ENCODE measurements at regions not wholly inside any gene's neighbourhood (a gene's known extent, or its start where the extent isn't known, plus 50 kb on each side); places are given as distances from the start of the nearest gene placed in this dataset.
"Not testable (repeated sequence)": the region's sequence is repeated elsewhere in the genome, so short reads cannot be mapped to it uniquely, and the experiment has no call there.

- DNase-seq (ENCODE audit: extremely low read depth in 1 of 11, low read depth in 9 of 11, low spot score in 4 of 11), result no peak
Measured at GRCh38 chr2:142722569-142722968, 154.9 kb upstream of the KYNU start.

DNA sequence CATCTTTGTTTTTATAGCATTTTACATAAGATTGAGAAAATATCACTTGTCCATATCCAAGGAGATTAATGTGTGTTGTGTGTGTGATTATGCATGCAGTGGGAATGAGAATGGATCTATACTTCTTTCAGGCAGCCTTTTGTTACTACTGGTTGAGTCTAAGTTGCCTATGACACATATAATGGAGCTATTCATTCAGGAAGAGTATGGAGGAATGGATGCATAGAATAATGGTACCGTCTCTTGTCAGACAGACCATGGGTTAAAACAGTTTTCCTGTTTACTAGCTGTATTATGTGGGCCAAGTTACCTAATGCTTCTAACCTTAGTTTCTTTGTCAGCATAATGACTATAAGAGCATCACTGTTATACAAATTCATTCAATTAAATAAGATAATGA lies 155.4 kb upstream of the KYNU start:
- no peak for DNase-seq (ENCODE audit: extremely low read depth in 1 of 11, low read depth in 9 of 11, low spot score in 4 of 11)

DNA sequence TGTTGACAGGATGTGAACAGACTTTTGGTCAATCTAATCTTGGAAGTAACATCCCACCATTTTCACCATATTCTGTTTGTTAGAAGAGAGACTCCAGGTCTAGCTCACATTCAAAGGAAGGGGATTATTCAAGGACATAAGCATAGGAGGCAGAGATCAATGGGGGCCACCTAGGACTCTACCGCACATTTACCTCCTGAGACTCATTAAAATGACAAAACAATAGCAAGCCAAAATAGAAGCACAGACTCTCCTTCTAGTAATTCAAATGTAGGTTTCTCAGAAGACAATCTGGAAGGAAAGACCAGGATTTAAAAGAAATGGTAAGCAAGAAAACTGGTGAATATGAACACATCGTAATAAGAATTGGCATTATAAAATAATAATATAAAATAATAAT lies 156.4 kb upstream of the KYNU start:
- DNase-seq (ENCODE audit: extremely low read depth in 1 of 11, low read depth in 9 of 11, low spot score in 4 of 11), result no peak

GRCh38 chr2:142718576-142719155 lies 158.8 kb upstream of the KYNU start:
- DNase-seq (ENCODE audit: extremely low read depth in 1 of 11, low read depth in 9 of 11, low spot score in 4 of 11), result no peak

DNA sequence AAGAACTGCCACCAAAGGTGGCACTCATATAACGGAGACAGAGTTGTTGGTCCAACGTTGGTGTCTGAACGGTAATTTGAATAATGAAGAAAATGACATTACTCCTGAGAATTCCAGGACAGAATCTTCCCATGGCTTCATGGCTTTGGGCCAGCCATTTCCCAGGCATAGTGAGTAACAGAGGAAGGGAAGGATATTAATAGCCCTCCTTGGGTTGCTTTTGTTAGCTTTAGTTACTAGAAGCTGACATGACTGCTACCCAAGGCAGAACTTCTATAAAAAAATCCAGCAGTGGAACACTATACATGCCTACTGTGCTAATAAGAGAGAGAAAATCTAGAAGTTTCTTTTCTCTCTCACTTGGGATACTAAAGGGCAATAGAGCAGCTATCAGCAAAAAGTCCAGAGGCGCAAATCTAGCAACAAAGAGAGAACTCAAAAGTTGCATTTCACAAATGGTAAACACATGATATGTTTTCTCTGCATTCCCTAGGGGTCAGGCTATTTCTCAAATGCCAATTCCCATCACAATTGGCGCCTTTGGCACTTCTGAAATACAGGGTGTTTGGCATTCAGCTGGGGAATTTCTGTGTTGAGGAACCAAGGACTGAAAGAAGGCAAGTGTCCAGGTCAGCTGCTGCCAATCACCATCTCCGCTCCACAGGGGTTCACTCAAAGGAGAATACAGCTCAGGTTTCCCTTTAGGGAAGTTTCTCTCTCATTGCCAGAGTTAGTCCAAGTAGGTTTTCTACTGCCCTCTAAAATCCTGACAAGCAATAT lies 160.8 kb upstream of the KYNU start:
- DNase-seq (ENCODE audit: extremely low read depth in 1 of 11, low read depth in 9 of 11, low spot score in 4 of 11), result no peak

DNA sequence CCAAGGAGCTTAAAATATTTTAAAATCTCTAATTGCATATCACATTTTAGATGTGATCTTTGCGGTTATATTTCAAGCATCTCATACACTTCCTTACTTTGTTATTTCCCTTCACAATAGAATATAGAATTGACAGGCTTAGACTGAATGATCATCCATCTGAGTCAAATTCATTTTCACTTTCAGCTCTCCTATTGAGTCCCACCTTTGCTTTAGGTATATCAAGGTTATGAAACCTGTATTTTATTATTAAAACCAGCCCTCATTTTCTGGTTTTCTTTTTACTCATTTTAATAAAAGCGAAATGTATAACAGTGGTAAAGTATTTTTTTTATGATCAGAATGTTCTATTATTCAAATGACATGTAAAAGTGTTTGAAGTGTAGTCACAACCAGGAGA lies 162.9 kb upstream of the KYNU start:
- DNase-seq (ENCODE audit: extremely low read depth in 1 of 11, low read depth in 9 of 11, low spot score in 4 of 11), result no peak

- no peak for DNase-seq (ENCODE audit: extremely low read depth in 1 of 11, low read depth in 9 of 11, low spot score in 4 of 11)
Measured at GRCh38 chr2:142710336-142710735, 167.1 kb upstream of the KYNU start.

DNA sequence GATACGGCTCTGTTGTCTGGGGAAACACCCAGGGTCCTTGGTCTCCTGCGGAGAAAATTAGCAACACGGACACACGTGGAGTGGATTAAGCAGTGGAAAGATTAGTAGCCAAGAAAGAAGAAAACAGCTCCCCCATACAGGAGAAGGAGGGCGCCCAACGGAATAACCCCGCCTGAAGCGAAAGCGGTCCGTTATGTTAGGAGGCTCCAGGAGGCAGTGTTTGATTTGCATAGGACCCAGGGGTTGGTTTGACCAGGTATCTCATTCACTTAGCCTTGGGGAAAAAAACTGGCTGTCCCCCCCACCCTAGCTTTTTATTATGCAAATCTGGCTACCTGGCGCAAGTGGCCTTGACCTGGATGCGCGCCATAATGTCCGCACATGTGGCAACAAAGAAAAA lies 170.1 kb upstream of the KYNU start:
- DNase-seq (ENCODE audit: extremely low read depth in 1 of 11, low read depth in 9 of 11, low spot score in 4 of 11), result no peak

GRCh38 chr2:142702397-142702796 lies 175.1 kb upstream of the KYNU start:
- DNase-seq (ENCODE audit: extremely low read depth in 1 of 11, low read depth in 9 of 11, low spot score in 4 of 11), result not testable (repeated sequence)

DNA sequence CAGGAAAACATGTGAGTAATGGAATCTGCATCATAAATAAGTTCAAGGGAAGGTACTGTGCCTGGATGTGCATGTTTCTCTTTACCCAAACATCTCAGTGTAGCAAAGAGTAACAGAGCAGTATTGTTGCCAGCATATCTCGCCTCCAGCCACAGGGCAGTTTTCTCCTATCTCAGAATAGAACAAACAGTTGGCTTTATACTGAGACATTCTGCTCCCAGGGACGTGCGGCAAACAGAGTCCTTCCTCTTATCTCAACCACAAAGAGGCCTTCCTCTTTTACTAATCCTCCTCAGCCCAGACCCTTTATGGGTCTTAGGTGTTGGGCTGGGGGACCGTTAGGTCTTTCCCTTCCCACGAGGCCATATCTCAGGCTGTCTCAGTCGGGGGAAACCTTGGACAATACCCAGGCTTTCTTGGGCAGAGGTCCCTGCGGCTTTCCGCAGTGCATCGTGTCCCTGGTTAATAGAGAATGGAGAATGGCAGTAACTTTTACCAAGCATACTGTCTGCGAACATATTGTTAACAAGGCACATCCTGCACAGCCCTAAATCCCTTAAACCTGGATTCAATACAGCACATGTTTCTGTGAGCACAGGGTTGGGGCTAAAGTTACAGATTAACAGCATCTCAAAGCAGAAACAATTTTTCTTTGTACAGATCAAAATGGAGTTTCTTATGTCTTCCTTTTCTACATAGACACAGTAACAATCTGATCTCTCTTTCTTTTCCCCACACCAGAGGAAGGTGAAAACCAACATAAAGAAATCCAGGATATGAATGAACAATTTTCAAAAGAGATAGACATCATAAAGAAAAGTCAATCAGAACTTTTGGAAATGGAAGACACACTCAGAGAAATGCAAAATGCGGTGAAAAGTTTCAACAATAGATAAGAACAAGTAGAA lies 181.9 kb upstream of the KYNU start:
- DNase-seq (ENCODE audit: extremely low read depth in 1 of 11, low read depth in 9 of 11, low spot score in 4 of 11), result not testable (repeated sequence)

- DNase-seq (ENCODE audit: extremely low read depth in 1 of 11, low read depth in 9 of 11, low spot score in 4 of 11), result no peak
Measured at GRCh38 chr2:142694282-142694681, 183.2 kb upstream of the KYNU start.

DNA sequence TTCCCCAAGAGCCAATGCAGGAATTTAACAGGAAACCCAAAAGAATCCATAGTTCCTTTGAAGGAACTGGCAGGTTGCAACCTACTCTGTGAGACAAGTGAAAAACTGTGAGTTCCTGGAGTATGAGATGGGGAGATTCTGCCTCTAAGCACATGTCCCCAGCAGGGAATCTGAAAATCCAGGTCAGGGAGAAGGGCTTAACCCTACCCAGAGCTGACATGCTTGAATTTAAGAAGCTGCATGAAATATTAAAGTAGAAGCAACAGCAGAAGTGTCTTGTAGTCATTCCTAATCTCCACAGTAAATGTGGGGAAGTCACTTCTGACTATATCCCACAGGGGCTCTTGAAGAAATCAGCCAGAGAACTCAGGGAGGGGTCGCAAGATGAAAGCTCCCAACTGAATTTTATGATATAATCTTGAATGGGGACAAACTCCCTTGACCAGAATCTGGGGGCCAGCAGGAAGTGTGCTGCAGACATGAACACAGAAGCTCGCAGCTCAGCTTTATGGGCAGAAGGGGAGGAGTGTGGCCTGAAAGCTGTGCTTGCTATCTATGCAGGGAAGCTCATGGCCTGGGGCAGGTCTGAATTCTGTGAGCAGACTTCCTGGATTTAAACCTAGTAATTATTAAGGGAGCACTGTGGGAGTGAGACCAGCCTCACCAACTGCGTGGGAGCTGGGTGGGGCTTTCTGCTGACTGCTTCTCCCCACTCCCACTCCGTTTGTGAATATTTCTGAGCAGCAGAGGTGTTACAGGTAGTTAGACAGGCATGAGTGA lies 184.1 kb upstream of the KYNU start:
- DNase-seq (ENCODE audit: extremely low read depth in 1 of 11, low read depth in 9 of 11, low spot score in 4 of 11), result no peak

GRCh38 chr2:142688856-142689605 lies 188.4 kb upstream of the KYNU start:
- no peak for DNase-seq (ENCODE audit: extremely low read depth in 1 of 11, low read depth in 9 of 11, low spot score in 4 of 11)

DNA sequence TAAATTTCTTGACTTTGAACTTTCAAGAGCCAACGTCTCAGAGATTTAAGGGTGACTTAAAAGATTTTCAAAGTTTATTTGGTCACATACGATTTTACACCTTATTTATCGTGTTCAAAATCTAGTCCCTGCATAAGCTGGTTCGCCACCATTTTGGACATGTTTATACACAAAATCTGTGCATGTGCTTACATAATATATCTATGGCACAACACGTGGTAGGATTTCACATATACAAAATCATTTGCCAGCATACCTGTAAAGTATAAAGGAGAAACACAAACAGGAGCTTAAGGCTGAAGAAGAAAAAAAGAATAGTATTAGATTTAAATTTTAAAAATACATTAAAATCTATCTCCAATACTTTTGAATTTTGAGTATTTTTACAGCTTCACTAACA lies 190.0 kb upstream of the KYNU start:
- DNase-seq (ENCODE audit: extremely low read depth in 1 of 11, low read depth in 9 of 11, low spot score in 4 of 11), result no peak

GRCh38 chr2:142687075-142687474 lies 190.4 kb upstream of the KYNU start:
- no peak for DNase-seq (ENCODE audit: extremely low read depth in 1 of 11, low read depth in 9 of 11, low spot score in 4 of 11)

DNA sequence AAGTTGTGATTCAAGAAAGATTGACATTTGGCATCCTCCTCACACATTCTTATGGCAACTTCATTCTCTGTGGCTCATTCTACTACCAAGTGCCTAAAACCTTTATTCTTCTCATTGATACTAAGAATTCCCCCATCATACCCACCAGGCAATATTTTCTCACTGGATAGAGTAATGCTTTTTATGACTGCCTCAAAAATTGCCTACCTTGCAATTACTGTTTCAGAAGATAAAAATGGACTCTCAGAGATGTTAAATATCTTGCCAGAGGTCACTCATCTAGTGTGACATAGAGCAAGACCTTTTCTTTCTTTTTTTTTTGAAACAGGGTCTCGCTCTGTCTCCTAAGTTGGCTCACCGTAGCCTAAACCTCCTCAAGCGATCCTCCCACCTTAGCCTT lies 192.8 kb upstream of the KYNU start:
- DNase-seq (ENCODE audit: extremely low read depth in 1 of 11, low read depth in 9 of 11, low spot score in 4 of 11), result no peak

- DNase-seq (ENCODE audit: extremely low read depth in 1 of 11, low read depth in 9 of 11, low spot score in 4 of 11), result no peak
Measured at GRCh38 chr2:142682528-142682927, 194.9 kb upstream of the KYNU start.

DNA sequence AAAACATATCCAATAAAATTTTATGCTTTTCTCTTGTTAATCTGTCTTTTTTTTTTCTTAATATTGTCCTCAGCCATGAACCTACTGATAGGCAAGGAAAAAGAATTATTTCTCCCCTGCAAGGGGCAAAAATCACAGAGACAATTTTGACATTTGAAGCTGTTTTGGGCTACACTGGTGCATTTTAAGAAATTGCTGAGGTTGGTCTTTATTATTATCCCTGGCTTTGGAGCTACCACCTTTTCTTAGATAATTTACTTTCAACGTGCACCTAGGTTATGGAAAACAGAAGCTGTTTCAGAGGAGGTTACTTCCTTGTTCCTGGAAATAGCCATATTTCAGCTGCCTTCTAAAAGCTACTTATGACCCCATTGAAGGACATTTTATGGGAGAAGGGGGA lies 195.5 kb upstream of the KYNU start:
- DNase-seq (ENCODE audit: extremely low read depth in 1 of 11, low read depth in 9 of 11, low spot score in 4 of 11), result no peak

DNA sequence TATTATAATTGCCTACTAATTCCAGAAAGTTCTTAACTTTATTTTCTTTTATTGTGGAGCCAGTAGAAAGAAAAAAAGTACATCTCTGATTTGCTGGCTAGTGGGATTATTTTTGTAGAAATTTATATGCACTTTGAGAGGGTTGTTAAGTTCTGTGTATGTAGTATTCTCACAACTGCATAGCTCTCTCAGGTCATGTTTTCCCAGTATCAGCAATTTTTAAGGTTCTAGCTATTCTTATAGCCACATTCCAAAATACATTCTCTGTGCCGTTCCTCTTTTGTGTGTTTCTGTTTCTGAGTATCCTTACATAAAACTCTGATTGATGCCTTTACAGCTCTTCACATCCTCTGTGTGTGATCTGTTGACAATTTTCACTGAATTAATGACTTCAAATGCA lies 199.3 kb upstream of the KYNU start:
- no peak for DNase-seq (ENCODE audit: extremely low read depth in 1 of 11, low read depth in 9 of 11, low spot score in 4 of 11)

Data from renal cortex interstitium (tissue), 11 donors.